GM18951 (cell line): ENCODE measurements at regions not wholly inside any gene's neighbourhood (a gene's known extent, or its start where the extent isn't known, plus 50 kb on each side); places are given as distances from the start of the nearest gene placed in this dataset.

Experiments
- POLR2A ChIP-seq: IDR thresholded peaks from 4 replicates; pipeline ENCODE4 v1.6.1; 2011; ENCODE audit warnings: mild to moderate bottlenecking; ENCODE audit not compliant: insufficient read length, insufficient read depth; ENCODE audit errors: extremely low read depth
- in situ Hi-C: fragments of 300-500 bp; cut with MboI; formaldehyde crosslinking; loops from one replicate; pipeline ENCODE4 v1.12.0; 2022; ENCODE audit warnings: low sequenced_read_pairs, mixed read lengths, inconsistent platforms; ENCODE audit not compliant: unreplicated experiment

GRCh38 chr11:116261606-116262005, 511.2 kb downstream of the BUD13 start:
- in situ Hi-C loops, result loop anchor here (10.0 kb wide), 1 partner anchor 927 kb away; no protein-coding TSS in a partner anchor
- TF ChIP-seq POLR2A, result no peak

DNA sequence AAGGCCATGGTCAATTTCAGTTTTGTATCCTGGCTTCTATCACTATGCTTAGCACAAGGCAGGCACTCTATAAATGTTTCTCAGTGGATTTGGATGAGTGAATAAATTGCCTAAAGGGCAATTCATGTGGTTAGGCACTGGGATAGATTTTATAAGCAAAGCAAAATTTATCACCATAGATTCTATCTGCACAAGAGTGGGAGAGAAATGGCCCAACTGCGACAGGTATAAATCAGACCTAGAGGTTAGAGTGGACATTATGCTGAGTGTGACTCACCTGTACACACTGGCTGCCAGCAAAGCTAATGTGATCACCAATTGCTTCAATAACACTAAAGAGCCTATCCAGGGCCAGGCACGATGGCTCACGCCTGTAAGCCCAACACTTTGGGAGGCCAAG, 514.0 kb downstream of the BUD13 start:
- TF ChIP-seq POLR2A, result no peak
- in situ Hi-C loops, result no loop called here

DNA sequence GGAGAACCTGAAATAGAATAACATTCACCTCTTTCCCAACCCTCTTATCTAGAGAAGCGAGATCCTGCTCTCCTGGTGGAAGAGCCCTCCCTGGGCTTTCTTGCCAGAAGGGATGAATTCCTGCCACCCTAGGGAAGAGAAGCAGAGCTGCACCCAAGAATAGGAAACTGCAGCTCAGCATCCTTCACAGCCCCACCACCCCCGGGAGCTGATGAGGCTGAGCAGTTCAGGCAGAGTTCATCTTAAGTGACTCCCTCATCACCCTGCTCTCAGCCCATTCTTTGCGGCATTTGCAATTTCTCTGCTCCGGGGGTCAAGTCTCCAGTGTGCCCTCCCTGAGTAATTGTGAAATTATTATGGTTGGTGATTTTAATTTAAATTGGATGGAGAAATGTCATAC, 514.9 kb downstream of the BUD13 start:
- no peak for TF ChIP-seq POLR2A
- in situ Hi-C loops, result no loop called here

DNA sequence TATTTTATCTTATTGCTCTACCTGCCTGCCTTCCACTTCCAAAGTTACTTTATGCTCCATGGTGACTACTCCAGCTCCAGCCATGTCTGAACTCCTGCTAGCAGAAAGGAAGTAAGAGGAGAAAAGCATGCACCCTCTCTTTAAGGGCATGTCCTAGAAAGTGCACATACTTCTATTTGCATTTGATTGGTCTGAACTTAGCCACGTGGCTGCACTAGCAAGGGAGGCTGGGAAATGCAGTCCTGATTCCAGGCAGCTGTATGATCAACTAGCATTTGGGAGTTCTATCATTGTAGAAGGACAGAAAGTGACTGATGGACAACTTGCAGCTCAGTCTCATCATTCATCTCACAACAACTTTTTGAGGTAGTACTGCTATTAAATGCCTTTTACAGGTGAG, 515.7 kb downstream of the BUD13 start:
- in situ Hi-C loops, result no loop called here

DNA sequence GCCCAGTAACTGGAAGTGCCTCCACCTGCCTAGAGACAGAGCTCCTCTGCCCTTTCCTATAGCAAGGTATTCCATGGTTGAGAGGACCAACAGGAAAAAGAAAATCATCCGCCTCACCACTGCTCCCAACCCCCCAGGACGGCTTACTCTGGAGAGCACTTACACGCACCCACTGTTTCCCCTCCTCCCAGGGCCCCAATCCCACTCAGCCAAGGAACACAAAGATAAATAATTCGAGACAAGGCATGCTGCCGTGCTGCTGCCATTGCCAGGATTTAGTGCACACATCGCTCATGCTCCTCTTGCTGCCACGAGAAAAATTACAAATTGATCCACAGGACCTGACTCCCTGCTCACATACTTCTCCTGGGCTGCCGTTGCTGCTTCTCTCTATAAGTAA, 516.6 kb downstream of the BUD13 start:
- no peak for TF ChIP-seq POLR2A
- in situ Hi-C loops, result no loop called here

More for the DNA sequence above, 515.7 kb downstream of the BUD13 start:
- no peak for TF ChIP-seq POLR2A

GRCh38 chr11:116255321-116255953, 517.4 kb downstream of the BUD13 start:
- TF ChIP-seq POLR2A, result no peak
- in situ Hi-C loops, result no loop called here

DNA sequence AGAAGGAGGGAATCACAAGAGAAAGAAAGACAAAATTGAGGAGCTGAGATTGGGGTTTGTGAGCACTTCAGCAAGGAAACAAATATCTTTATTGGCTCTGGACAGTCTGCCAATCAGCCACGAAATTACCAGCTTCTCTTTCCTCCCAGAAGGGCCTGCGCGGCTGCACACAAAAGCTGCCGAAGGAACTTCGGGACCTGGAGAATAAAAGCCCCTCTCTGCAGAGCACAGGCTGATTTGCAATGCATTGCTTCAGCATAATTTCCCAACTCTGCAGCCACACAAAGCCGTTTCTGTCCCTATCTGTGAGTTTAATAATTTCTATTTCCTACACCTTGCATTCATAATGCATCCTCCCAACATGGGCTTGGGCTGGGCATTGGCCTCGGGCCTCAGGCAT, 522.6 kb downstream of the BUD13 start:
- no peak for TF ChIP-seq POLR2A
- in situ Hi-C loops, result no loop called here

DNA sequence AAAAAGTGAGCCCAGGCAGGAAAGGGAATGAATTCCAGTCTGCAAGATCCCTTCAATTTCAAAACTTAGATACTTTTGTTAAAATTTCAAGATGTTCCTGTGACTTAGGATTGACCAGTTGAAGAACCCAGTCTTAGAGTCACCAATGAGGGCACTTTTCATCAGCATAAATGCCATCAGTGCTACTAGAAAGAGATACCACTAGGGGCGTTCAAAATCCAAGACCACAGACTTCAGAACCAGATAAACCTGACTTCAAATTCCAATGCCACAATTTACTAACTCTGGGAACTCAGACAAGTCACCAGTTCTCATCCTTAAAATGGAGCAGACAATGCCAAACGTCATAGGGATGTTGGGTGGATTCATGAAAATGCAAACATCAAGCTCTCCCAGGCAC, 523.2 kb downstream of the BUD13 start:
- no peak for TF ChIP-seq POLR2A
- in situ Hi-C loops, result no loop called here

DNA sequence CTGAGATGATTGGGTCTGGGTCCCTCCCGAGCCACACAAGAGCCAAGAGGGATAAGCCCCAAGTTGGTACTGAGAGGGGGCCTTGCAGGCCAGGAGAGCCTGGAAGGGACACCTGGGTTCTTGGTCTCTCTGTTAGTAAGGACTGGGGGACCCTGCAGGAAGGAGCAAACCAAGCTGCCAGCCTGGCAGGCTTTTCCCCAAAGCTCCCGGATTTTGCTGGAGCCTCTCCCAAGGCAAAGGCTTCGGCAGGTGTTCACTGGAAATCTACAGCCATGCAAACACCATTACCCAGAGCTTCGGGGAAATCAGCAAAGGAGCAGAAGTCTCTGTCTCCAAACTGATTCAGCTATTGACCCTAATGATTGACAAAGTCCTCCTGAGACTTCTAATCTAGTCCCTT, 527.9 kb downstream of the BUD13 start:
- no peak for TF ChIP-seq POLR2A
- in situ Hi-C loops, result no loop called here

GRCh38 chr11:116244439-116244838, 528.3 kb downstream of the BUD13 start:
- in situ Hi-C loops, result no loop called here

GRCh38 chr11:116243991-116244390, 528.8 kb downstream of the BUD13 start:
- in situ Hi-C loops, result no loop called here
- no peak for TF ChIP-seq POLR2A

More at GRCh38 chr11:116244439-116244838, 528.3 kb downstream of the BUD13 start:
- TF ChIP-seq POLR2A, result no peak

GRCh38 chr11:116242006-116242405, 530.8 kb downstream of the BUD13 start:
- TF ChIP-seq POLR2A, result no peak
- in situ Hi-C loops, result no loop called here

DNA sequence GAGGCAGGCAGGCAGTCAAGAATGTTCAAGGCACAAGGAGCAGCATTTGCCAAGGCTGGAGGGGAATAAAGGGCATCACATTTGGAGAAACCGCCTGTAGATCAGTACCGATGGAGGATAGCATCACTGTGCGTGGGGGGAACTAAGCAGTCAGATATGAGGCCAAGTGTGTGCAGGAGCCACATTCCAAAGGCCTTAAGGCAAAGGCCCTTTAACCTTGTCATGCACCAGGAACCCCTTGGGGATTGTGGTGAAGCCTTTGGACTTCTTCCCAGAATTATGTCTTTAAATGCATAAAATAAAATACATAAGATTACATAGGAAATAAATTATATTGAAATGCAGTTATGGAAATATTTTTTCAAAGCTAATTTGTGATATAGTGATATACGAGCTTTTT, 532.1 kb downstream of the BUD13 start:
- in situ Hi-C loops, result no loop called here
- TF ChIP-seq POLR2A, result no peak

GRCh38 chr11:116239247-116239646, 533.5 kb downstream of the BUD13 start:
- TF ChIP-seq POLR2A, result no peak
- in situ Hi-C loops, result no loop called here

GRCh38 chr11:116234989-116235568, 537.7 kb downstream of the BUD13 start:
- TF ChIP-seq POLR2A, result no peak
- in situ Hi-C loops, result no loop called here

GRCh38 chr11:116233561-116233960, 539.2 kb downstream of the BUD13 start:
- no peak for TF ChIP-seq POLR2A

More at GRCh38 chr11:116233561-116233960, 539.2 kb downstream of the BUD13 start:
- in situ Hi-C loops, result no loop called here
